PFSK-1 (cell line): ENCODE measurements at regions not wholly inside any gene's neighbourhood (a gene's known extent, or its start where the extent isn't known, plus 50 kb on each side); places are given as distances from the start of the nearest gene placed in this dataset.

Source experiments
- POLR2AphosphoS5 ChIP-seq: IDR thresholded peaks from 2 replicates; pipeline ENCODE4 v1.6.1; 2012; ENCODE audit warnings: low read depth, mild to moderate bottlenecking, control low read depth, low read length, moderate library complexity
- TF ChIP-seq, protein P1 (sequence below), 2 experiments: IDR thresholded peaks; 2 replicates each; pipeline versions ENCODE4 v1.6.1 to v1.8.0; 2011 to 2012; ENCODE audit warnings: low read depth in 2 of 2, low read length in 2 of 2, control low read depth in 1 of 2, inconsistent platforms in 1 of 2, mild to moderate bottlenecking in 1 of 2, moderate library complexity in 1 of 2; ENCODE audit not compliant: insufficient read depth in 1 of 2

GRCh38 chrX:14266705-14267104 is 237.0 kb upstream of the GEMIN8 start:
- TF ChIP-seq, protein P1, sequence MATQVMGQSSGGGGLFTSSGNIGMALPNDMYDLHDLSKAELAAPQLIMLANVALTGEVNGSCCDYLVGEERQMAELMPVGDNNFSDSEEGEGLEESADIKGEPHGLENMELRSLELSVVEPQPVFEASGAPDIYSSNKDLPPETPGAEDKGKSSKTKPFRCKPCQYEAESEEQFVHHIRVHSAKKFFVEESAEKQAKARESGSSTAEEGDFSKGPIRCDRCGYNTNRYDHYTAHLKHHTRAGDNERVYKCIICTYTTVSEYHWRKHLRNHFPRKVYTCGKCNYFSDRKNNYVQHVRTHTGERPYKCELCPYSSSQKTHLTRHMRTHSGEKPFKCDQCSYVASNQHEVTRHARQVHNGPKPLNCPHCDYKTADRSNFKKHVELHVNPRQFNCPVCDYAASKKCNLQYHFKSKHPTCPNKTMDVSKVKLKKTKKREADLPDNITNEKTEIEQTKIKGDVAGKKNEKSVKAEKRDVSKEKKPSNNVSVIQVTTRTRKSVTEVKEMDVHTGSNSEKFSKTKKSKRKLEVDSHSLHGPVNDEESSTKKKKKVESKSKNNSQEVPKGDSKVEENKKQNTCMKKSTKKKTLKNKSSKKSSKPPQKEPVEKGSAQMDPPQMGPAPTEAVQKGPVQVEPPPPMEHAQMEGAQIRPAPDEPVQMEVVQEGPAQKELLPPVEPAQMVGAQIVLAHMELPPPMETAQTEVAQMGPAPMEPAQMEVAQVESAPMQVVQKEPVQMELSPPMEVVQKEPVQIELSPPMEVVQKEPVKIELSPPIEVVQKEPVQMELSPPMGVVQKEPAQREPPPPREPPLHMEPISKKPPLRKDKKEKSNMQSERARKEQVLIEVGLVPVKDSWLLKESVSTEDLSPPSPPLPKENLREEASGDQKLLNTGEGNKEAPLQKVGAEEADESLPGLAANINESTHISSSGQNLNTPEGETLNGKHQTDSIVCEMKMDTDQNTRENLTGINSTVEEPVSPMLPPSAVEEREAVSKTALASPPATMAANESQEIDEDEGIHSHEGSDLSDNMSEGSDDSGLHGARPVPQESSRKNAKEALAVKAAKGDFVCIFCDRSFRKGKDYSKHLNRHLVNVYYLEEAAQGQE (IDR thresholded peaks at IDR 0.05; ENCODE audit: insufficient read depth in 1 of 2, low read depth in 2 of 2, low read length in 2 of 2): no peak
- TF ChIP-seq POLR2AphosphoS5: no peak
